ENCODE measurements at regions not wholly inside any gene's neighbourhood (a gene's known extent, or its start where the extent isn't known, plus 50 kb on each side); places are given as distances from the start of the nearest gene placed in this dataset.

DNA sequence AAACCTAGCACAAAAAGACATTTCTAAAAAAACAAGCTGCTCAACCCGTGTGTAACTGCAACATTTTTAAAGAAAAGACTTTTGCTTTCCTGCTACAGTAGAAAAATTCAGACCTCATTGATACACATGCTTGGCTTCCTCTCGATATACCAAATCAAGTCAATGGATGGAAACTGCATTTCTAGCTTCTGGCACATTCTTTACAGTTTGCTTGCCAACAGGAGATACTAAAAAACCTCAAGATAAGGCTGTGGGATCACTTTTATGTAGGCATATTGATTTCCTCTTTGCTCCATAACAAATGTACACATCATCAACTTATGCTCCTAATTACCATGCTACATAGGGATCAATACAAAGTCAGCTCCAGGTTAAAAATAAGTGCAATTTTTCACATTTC, 178.4 kb downstream of the SIPA1L2 start:
- DNase-seq (ENCODE audit: insufficient read length, low spot score) (no peak), FAIRE-seq (no peak)
- no peak for TF ChIP-seq TAF1 (IDR thresholded peaks at IDR 0.05; ENCODE audit: low read depth, low read length)
- no peak for TF ChIP-seq POLR2A (IDR thresholded peaks at IDR 0.05; ENCODE audit: low read depth, low read length)
- no peak for TF ChIP-seq PAX5 (IDR thresholded peaks at IDR 0.05; ENCODE audit: insufficient read depth, low read length, severe bottlenecking)
- no peak for TF ChIP-seq SPI1 (IDR thresholded peaks at IDR 0.05; ENCODE audit: low read depth, low read length)
- no peak for TF ChIP-seq POU2F2 (IDR thresholded peaks at IDR 0.05; ENCODE audit: low read depth, low read length)
- no peak for TF ChIP-seq POLR2AphosphoS5 (IDR thresholded peaks at IDR 0.05; ENCODE audit: low read depth, low read length)

DNA sequence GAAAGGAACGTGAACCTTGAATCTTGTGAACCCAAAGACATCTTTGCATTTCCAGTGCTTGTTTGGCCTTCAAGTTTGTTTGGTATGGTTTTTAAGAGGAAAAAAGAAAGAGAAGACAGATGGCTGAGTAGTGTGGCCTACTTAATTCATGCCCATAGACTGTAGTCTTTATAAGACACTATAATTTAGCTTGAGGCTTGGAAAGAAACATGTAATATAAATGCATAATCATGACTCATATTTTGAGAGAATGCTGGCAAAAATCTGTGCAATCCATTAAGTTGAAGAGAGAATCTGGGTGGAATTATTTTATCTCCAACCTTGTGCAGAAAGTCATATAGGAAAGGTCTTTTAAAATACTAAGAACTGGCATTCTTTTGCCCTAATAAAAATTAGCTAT, 179.3 kb downstream of the SIPA1L2 start:
- DNase-seq (ENCODE audit: insufficient read length, low spot score) (no peak), FAIRE-seq (no peak)
- TF ChIP-seq PAX5 (IDR thresholded peaks at IDR 0.05; ENCODE audit: insufficient read depth, low read length, severe bottlenecking) (no peak), POU2F2 (IDR thresholded peaks at IDR 0.05; ENCODE audit: low read depth, low read length) (no peak), POLR2AphosphoS5 (IDR thresholded peaks at IDR 0.05; ENCODE audit: low read depth, low read length) (no peak), POLR2A (IDR thresholded peaks at IDR 0.05; ENCODE audit: low read depth, low read length) (no peak), SPI1 (IDR thresholded peaks at IDR 0.05; ENCODE audit: low read depth, low read length) (no peak), TAF1 (IDR thresholded peaks at IDR 0.05; ENCODE audit: low read depth, low read length) (no peak)

DNA sequence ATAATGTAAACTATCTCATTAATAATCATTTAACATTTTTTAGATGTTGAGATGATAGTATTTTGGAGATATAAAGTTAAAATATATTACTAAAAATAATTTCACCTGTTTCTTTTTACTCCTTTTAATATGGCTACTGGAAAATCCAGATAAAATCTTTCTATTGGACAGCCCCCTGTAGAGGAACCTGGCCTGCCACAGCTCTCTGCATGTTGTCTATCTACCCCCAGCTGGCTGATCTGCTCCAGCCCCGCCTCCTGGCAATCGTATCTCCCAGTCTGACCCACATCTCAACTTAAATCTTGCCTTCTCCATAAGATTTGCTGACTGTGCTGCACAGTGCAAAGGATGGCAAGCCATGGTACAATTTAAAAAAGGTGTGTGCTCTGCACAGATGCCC, 182.8 kb downstream of the SIPA1L2 start:
- TF ChIP-seq POLR2AphosphoS5 (IDR thresholded peaks at IDR 0.05; ENCODE audit: low read depth, low read length) (no peak), PAX5 (IDR thresholded peaks at IDR 0.05; ENCODE audit: insufficient read depth, low read length, severe bottlenecking) (no peak), POLR2A (IDR thresholded peaks at IDR 0.05; ENCODE audit: low read depth, low read length) (no peak), TAF1 (IDR thresholded peaks at IDR 0.05; ENCODE audit: low read depth, low read length) (no peak), POU2F2 (IDR thresholded peaks at IDR 0.05; ENCODE audit: low read depth, low read length) (no peak), SPI1 (IDR thresholded peaks at IDR 0.05; ENCODE audit: low read depth, low read length) (no peak)
- DNase-seq (ENCODE audit: insufficient read length, low spot score) (no peak), FAIRE-seq (no peak)

DNA sequence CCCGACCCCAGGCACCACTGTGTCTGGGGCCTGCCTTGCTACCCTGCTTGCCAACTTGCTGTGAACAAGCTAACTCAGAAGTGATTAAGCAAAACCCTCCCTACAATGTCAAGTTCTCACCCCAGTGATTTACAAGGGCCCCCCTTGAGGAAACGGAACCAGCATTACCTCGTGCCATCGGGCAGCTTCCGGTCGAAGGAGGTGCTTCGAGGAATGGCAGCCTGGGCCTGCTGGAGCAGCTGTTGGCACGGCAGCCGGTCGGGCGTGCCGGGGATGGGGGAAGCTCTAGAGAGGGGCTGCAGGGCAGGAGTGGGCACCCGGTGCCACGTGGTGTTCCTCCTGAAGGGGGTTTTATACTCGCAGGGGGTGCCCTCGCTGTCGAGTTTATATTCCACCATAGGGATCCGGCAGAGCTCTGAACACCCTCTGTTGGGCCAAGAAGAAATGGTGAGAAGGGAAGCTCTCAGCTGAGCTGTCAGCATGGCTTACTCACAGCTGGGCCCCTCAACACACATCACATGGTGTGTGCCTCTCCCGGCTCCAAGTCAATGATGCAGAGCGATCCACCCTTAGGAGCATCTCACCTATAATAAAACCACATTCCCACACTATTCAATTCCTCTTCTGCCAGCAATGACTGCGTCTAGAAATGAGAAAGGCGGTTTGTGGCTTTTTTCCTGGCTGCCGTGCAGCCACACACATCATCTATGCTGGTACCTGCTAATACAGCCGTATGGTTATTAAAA, 184.4 kb downstream of the SIPA1L2 start:
- DNase-seq (ENCODE audit: insufficient read length, low spot score) (no peak), FAIRE-seq (no peak)
- TF ChIP-seq SPI1 (IDR thresholded peaks at IDR 0.05; ENCODE audit: low read depth, low read length) = no peak
- no peak for TF ChIP-seq PAX5 (IDR thresholded peaks at IDR 0.05; ENCODE audit: insufficient read depth, low read length, severe bottlenecking)
- TF ChIP-seq POLR2A (IDR thresholded peaks at IDR 0.05; ENCODE audit: low read depth, low read length) = no peak
- TF ChIP-seq TAF1 (IDR thresholded peaks at IDR 0.05; ENCODE audit: low read depth, low read length) = no peak
- no peak for TF ChIP-seq POU2F2 (IDR thresholded peaks at IDR 0.05; ENCODE audit: low read depth, low read length)
- no peak for TF ChIP-seq POLR2AphosphoS5 (IDR thresholded peaks at IDR 0.05; ENCODE audit: low read depth, low read length)

DNA sequence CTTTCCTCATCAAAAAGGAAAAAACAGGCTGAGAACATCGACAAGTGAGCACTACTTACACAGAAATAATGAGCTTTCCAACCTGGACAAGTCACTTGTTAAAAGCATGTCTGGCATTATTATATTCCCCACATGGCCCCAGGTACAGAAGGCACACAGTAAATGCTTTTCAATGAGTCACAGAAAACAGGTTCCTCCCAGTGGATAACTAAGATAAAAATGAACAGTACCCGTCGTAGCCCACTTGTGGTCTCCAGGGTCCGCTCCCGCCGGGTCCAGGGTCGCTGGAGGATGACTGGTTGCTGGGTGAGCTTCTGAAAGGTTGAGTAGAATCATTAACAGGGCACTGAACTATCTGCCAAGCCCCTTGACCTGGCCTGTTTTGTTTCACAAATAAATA, 186.6 kb downstream of the SIPA1L2 start:
- TF ChIP-seq PAX5 (IDR thresholded peaks at IDR 0.05; ENCODE audit: insufficient read depth, low read length, severe bottlenecking) (no peak), SPI1 (IDR thresholded peaks at IDR 0.05; ENCODE audit: low read depth, low read length) (no peak), POLR2A (IDR thresholded peaks at IDR 0.05; ENCODE audit: low read depth, low read length) (no peak), POLR2AphosphoS5 (IDR thresholded peaks at IDR 0.05; ENCODE audit: low read depth, low read length) (no peak), POU2F2 (IDR thresholded peaks at IDR 0.05; ENCODE audit: low read depth, low read length) (no peak), TAF1 (IDR thresholded peaks at IDR 0.05; ENCODE audit: low read depth, low read length) (no peak)
- FAIRE-seq = no peak

DNA sequence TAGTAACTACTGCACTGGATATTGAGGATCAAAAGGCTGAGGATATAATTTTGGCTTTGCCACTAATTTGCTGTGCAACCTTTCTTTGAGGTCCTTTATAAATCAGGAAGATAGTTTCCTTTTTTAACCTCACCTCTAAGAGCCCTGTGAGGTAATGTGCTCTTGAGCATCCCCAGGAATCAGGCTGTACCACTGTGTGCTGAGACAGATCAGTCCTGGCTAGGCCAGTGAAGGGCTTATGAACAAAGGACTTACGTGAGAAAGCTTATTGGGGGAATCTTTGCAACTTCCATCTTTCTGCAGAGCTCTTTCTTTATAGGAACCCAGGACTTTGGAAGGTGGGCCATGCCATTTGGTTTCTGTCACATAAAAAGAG, 188.9 kb downstream of the SIPA1L2 start:
- no peak for FAIRE-seq
- no peak for DNase-seq (ENCODE audit: insufficient read length, low spot score)
- no peak for TF ChIP-seq SPI1 (IDR thresholded peaks at IDR 0.05; ENCODE audit: low read depth, low read length)
- TF ChIP-seq POLR2A (IDR thresholded peaks at IDR 0.05; ENCODE audit: low read depth, low read length) = no peak
- no peak for TF ChIP-seq POU2F2 (IDR thresholded peaks at IDR 0.05; ENCODE audit: low read depth, low read length)

More for the DNA sequence above, 186.6 kb downstream of the SIPA1L2 start:
- no peak for DNase-seq (ENCODE audit: insufficient read length, low spot score)

DNA sequence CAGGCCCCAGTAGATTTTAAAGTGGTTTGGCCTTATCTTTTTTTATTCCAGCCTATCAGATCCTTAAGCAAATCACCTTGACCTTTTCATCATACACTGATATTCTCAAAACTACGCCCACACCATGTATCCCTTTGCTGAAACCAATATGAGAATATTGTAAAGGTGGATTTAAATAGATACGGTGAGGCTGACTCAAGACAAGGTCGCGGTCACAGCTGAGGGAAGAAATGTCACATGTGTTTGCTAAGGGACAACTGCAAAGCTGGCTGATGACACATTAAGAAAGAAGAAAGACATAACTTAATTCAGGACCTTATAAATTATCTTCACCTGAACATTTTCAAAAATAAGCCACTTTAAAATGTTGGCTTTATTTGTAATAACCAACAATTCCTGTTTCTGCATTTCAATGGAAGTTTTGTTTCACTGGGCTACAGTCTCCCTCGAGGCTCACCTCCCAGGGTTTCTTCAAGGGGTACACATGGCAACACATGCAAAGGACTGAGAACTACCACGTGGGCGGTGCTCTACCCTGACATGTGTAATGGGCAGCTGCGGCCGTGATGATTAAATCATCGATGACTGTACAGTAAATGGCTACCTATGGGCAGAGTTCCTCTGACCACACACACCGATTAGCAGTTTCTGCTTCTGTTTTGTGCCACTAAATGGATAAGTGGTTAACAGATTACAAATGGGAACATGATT, 189.5 kb downstream of the SIPA1L2 start:
- TF ChIP-seq TAF1 (IDR thresholded peaks at IDR 0.05; ENCODE audit: low read depth, low read length) (no peak), PAX5 (IDR thresholded peaks at IDR 0.05; ENCODE audit: insufficient read depth, low read length, severe bottlenecking) (no peak), POLR2AphosphoS5 (IDR thresholded peaks at IDR 0.05; ENCODE audit: low read depth, low read length) (no peak), SPI1 (IDR thresholded peaks at IDR 0.05; ENCODE audit: low read depth, low read length) (no peak), POU2F2 (IDR thresholded peaks at IDR 0.05; ENCODE audit: low read depth, low read length) (no peak), POLR2A (IDR thresholded peaks at IDR 0.05; ENCODE audit: low read depth, low read length) (no peak)
- DNase-seq (ENCODE audit: insufficient read length, low spot score) = no peak
- no peak for FAIRE-seq

DNA sequence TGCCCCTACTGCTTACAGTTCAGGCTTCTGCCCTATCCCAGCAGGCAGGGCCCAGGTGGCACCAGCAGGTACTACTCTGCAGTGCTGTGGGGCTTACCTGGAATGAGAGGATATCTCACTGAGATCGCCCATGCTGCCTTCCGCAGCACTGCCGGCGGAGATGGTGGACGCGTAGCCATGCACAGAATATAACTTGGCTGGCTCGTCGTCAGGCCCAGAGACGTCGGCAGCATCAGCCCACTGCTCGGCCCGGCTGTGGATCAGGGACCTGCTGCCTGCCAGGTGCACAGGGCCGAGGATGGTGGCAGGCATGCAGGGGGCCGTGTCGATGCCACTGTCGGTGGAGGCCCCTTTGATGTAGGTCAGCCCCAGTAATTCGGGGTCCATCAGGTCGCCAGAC, 190.9 kb downstream of the SIPA1L2 start:
- TF ChIP-seq POU2F2 (IDR thresholded peaks at IDR 0.05; ENCODE audit: low read depth, low read length) (no peak), PAX5 (IDR thresholded peaks at IDR 0.05; ENCODE audit: insufficient read depth, low read length, severe bottlenecking) (no peak), POLR2AphosphoS5 (IDR thresholded peaks at IDR 0.05; ENCODE audit: low read depth, low read length) (no peak), SPI1 (IDR thresholded peaks at IDR 0.05; ENCODE audit: low read depth, low read length) (no peak), POLR2A (IDR thresholded peaks at IDR 0.05; ENCODE audit: low read depth, low read length) (no peak), TAF1 (IDR thresholded peaks at IDR 0.05; ENCODE audit: low read depth, low read length) (no peak)
- DNase-seq (ENCODE audit: insufficient read length, low spot score) (no peak), FAIRE-seq (no peak)

DNA sequence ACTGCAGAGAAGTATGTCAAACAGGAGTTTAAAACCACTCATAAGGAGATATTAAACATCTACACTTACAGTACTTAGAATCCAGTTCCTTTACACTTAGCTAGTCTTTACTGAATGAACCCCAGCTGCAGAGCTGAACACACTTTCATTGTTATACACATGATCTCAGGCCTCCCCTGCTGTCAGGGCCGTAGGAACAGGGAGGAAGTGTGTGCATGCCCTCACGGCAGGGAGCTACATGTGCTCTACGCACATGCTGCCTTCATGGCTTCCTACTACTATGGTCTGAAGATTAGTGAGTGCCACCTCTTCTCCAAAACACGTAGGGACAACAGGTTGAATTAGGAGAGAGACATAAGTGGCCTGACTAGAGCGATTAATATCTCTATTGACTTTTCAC, 191.5 kb downstream of the SIPA1L2 start:
- TF ChIP-seq SPI1 (IDR thresholded peaks at IDR 0.05; ENCODE audit: low read depth, low read length) = no peak
- TF ChIP-seq POU2F2 (IDR thresholded peaks at IDR 0.05; ENCODE audit: low read depth, low read length) = no peak
- TF ChIP-seq POLR2AphosphoS5 (IDR thresholded peaks at IDR 0.05; ENCODE audit: low read depth, low read length) = no peak
- FAIRE-seq = no peak
- no peak for DNase-seq (ENCODE audit: insufficient read length, low spot score)
